COLO668 (cell line): ENCODE measurements at regions not wholly inside any gene's neighbourhood (a gene's known extent, or its start where the extent isn't known, plus 50 kb on each side); places are given as distances from the start of the nearest gene placed in this dataset.
"Not testable (repeated sequence)": the region's sequence is repeated elsewhere in the genome, so short reads cannot be mapped to it uniquely, and the experiment has no call there.

Source experiments
- DNase-seq: peaks from one replicate; lab custom pipeline; 2025; ENCODE audit not compliant: unreplicated experiment; lab: John Stamatoyannopoulos, UW

DNA sequence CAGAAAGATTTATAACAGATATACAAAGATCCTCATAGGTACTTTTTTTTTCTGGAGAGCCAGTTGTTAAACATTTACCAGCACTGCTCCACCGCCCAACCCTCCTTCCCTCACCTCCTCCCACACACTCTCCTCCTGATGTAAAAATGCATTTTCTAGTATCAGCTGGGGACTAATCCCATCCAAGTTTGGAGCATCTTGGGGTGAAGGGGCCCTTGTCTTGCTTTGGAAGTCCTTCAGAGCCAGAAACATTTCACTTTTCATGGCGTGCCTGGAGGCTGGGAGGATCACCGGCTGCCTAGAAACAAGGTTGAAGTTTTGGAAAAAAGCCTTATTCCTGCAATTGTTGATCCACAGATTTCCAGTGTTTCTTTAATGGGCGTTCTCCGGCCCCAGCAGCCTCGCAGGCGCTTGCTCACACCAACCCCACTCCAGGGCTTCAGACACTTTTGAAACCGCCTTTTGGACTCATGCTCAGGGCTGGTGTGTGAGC is 165.1 kb upstream of the AFDN start:
- DNase-seq: no peak

DNA sequence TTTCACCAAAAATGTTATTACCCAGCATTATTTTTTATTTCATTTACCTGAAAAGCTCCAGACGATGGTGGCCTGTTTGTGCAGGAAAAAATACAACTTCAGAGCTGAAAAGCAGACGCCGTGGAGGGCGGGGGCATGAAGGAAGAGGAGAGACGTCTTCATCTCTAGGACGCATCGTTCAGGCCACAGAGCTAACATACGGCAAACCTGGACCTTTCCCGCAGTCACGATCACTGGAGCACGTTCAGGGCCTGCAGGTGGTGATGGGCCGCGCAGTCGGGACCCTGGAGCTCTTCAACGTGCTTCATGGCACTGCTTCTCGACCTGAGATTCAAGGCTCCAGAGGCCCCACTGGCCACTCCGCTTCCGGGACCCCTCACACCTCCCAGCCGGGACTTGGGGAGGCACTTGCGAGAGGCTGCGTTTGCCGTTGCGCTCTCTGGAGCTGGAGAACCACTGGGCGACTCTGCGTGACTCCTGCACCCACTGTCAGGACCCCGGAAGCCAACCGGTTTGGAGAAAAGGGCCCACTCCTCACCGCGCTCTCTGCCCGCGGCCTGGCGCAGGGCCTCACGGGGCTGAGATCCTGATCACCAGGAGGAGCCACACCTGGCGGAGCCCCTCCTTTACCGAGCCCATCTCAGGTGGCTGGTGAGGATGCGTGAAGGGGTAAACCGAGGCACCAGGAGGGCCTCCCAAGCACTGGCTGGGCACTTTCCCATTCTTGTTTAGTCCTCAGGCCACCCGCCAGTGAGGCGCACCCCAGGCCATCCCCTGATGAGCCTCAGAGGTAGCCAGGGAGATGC is 164.4 kb upstream of the AFDN start:
- DNase-seq: no peak

DNA sequence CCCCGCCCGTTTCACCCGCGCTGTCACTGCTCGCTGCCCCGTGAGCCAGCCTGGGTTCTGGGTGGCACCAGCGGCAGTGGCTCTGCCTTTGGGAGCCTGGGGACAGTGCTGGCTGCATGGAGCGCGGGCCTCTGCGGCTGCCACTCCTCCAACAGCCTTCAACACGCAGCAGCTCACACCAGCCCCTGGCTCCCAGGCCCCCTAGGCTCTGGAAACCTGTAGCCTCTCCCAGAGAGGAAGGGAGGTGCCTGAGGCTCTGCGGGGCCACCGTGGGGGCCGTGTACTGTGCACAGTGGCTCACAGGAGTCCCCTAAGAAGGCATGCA is 163.9 kb upstream of the AFDN start:
- DNase-seq: no peak

DNA sequence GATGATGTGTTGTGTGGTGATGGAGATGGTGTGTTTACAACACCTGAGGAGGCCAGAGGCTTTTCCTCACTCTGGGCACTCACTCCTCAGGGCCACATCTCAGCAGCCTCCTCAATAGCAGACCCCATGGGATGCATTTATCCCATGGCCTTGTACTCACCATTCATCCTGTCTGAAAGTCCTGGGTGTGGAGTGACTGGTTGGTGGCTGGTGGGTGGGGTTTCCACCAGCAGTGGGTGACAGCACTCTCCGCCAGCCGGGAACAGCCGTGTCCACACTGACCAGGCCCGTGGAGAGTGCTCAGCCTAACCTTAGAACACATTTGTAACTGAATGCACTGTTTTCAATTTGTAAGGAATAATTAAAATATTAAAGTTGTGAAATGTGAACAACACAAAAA is 163.4 kb upstream of the AFDN start:
- no peak for DNase-seq

DNA sequence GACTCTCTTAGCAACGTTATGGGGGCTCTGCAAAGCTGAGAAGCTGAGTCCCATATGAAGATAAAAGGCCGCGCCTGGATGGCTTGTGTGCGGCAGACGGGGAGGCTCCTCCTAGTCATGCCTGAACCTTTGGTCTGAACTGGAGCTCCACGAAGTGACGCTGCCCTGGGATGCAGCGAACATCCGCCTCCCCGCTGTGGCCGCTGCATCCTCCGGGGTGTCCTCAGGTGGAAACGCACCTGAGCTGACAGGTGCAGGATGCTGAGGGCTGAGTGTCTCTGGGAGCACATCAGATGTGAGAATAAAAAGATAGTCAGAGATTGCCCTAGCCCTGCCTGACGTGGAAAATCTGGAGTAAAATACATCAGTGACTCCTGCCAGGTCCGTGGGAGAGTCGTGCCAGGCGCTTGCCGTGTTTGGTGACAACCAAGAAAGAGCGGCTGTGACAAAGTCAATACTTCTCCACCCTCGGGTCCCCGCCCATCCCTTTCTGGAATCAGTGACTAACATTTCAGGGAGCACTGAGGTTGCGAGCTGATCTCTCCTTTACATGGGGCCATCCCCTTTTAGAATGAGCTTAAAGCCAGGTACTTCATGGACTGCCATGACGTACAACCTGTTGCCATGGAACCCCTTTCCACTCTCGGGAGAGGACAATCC is 162.8 kb upstream of the AFDN start:
- DNase-seq: no peak

DNA sequence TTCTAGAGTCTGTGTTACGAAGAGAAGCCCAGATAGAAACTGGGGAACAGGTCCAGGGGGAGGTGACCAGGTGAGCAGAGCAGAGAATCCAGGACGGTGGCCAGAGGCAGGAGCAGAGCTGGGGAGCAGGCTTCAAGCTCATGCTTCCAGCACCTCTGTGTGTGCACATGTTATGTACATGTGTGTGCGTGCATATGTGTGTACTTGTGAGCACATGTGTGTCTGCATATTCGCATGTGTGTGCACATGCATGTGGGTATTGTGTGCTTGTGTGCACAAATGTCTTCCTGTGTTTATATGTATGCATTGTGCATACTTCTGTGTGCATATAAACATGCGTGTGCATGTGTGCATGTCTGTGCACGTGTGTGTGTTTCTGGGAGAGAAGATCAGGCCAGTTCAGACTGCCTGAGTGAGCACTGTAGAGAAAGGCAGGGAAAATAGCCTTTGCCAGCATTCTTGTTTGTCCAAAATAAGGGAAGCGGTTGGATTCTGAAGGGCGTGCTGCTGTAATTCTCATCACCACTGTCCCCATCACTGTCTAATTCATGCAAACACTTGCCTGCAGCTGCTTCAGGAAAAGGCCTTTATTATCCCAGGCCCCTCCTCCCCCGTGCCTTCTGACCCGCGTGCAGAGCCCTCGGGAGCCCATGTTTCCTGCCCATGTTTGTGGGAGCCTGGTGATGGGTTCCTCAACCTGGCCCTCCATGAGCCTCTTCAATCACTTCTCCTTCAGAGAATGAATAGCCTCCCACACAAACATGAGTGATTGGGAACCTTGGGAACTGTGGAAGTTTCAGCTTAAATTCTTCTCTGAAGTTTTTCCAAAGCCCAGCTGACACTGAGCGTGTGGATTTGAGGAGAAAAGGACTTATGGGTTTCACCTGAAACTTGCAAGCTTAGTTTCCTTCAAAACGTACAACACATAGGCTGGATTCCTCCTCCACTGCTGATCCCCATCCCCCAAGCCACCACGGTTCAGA is 161.7 kb upstream of the AFDN start:
- DNase-seq: no peak

DNA sequence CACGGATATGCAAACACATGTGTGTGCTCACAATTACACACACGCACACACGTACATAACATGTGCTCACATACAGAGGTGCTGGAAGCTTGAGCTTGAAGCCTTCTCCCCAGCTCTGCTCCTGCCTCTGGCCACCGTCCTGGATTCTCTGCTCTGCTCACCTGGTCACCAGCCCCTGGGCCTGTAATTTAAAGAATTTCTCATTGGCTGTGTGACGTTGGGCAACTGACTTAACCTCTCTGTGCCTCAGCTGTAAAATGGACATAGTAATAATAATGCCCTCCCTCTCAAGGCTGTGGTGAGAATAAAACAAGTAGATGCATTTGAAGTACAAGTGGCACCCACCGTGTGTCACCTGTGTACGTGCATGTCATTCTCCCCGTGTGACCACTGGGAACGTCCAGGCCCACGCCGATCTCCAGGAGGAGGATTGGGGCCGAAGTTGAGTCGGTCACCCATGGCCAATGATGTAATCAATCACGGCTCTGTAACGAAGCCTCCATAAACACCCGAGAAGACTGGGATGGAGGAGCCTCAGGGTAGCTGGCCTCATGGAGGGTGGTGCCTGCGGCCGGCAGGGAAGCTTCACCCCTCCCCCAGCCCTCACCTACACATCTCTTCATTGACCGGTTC is 160.9 kb upstream of the AFDN start:
- no peak for DNase-seq

DNA sequence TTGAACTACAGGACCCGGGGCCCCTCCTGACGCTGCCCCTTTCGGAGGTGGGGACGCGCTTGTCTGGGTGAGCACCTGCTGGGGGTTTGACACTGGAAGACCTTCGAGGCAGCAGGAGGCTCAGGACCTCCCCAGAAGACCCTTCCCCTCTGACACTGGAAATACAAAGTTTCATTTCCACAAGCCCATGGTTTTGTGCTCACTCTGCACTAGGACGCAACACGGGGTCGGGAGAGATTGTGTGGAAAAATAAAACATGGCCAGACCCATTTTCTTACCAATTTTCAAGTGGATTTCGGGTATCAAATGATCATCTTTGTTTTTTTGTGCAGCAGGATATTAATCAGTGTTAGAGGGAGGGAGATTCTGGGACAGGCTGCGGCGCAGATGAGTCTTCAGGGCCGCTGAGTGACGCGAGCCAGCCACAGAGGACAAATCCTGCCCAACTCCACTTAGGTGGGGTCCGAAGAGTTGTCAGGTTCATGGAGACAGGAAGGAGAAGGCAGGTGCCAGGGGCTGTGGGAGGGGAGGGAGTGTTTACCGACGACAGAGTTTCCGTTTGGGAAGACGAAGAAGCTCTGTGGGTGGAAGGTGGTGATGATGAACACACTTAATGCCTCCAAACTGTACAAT is 160.0 kb upstream of the AFDN start:
- DNase-seq: no peak

DNA sequence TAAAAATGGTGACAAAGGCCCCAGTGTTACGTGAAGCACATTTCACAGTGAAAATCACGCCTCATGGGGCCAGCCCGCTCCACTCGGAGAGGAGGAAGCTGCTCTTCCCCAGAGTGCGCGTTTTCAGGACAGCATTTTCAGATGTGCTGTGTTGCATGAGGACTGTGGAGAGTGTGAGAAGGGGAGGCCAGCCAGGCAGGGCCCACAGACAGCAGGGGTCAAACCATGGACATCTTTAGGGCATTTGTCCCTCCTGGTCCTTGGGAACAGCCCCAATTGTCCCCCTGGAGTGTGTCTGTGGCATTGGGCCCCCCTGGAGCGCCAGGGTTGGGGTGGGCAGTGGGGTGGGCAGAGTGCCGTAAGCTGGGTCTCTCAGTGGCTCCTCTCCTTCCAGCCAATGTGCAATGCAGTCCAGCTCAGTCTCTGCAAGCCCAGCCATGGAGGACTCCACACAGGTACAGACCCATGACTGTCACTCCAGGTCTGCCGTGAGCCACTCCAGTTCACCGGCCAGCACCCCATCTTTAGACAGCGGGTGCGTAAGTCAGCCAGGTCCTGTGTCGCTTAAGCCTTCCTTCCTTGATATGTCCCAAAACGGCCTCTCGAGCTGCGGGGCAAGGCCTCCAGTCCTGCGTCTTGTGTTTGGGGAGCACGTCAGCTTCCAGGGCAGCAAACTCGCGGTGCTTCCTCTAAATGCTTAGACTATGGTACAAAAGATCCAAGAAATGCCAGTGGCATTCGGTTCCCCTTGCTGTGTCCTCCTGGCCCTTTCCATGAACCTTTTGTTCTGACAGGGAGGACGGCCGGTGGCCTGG is 159.3 kb upstream of the AFDN start:
- DNase-seq: no peak

DNA sequence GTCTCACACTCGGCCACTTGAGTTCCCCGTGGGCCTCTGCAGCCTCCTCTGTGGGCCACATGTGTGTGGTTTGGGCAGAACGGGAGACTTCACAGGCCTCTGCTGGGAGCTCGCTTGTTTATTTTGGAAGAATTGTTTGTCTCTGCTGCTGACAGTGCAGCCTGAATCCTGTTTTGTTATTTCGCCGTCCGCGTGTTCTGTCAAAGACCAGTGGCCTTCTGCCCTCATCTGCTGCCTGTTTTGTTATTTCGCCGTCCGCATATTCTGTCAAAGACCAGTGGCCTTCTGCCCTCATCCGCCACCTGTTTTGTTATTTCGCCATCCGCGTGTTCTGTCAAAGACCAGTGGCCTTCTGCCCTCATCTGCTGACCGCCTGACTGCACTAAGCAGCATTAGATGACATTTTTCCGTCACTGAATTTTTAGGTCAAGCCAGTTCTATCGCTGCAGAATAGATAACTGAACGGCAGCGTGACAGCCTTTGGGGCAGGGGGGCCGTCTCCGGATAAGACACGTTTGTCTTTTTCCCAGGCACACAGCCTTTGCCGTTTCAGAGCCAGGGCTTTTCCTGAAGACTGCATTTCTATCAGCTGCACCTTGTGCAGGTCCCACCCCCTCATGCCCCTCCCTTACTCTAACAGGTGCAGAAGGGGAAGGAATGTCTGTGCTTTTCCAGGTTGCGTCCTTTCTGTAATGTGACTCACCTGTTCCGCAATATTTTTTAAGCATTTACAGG is 158.5 kb upstream of the AFDN start:
- DNase-seq: no peak

DNA sequence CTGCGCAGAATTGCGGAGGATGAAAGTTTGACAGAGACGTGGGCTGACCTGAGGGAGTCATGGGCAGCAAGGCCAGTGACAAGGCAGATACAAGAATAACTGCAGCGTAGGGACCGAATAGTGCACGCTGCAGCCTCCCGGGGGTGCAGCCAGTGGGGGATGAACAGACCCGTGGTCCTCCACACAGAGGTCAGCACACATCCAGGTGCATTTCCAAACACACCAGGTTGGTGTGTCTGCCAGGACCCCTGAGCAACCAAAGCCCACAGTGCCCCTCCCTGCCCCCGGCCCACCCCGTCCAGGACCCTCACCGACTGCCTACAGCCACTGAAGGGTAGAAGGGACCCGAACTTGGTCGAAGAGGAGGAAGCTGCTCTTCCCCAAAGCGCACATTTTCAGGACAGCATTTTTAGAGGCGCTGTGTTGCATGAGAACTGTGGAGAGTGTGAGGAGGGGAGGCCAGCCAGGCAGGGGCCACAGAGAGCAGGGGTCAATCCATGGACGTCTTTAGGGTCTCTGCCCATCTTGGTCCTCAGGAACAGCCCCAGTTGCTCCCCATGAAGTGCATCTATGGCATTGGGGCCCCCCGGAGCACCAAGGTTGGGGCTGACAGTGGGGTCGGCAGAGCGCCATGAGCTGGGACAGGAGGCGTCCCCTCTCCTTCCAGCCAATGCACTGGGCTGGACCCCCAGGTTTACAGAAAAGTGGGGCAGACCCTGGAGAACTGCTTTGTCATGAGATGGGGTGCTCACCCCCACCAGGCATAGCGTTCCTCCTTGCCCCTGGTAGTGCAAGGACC is 157.8 kb upstream of the AFDN start:
- no peak for DNase-seq

DNA sequence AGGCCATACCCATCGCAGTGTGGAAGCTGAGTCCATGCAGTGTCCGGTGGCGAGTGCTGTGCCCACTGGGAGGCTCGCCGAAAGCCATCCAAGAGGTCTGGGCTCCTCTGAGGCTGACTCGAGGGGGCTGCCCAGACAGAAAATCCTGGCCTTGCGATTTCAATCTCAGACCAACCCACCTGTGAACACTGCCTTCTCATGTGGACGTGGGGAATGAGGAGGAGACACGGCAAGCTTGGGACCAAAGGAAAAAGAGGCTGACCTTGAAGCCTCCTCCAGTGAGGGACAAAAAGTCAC is 157.2 kb upstream of the AFDN start:
- no peak for DNase-seq

DNA sequence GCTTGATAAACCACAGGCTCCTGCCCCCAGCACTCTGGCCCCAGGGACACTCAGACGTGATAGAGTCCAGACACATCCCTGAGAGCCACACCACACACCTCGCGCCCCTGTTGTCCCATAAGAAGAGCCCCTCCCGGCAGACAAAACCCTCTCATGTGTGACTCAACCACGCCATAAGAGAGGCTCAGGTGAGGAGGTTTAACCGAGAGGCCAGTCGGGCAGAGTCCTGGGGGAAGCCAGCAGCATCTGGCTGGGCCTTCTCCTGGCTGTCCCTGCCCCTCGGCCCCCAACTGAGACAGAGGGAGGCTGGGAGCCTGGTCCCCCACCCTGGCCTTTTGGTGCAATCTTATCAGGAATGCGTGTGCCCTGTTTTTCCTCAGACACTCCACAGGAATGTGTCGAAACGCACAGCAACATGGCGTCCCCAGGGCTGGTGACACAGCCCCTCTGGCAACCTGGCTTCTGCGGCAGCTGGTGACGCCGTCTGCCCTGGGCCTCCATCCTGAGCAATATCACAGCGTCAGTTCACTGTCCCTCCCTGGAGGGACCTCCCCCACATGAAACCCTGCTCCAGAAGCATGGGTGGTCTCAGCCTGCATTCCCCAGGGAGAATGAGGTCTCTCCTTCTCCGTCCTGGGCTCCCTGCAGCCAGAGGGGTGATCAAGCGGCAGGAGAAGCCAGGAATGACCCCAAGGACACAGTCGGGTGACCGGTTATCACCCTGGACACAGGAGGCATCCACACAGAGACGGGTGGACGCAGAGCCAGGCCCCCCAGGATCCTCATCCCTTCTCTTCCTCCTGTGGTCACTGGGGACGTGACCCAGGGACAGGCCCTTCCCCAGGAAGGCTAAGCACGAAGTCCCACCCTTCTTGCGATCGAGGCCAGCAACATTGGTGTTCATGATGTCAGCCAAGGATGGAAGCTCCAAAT is 156.6 kb upstream of the AFDN start:
- no peak for DNase-seq

DNA sequence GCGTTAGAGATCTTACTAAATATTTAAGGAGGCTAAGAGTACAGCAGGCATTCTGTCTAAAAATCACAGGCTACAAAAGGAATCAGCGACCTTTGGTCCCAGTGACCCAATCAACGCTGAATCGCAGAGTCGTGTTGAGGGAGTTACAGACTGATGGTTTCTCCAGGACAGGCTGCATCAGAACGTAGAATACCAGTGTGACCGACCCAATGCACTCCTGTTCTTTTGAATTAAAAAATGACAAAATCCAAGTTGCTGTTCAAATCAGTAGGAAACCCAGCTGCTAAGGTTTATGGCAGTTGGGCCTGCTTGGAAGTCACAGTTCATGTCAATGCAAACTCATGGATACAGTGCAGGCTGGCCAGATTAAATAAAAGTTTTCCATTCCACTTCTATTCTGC is 155.8 kb upstream of the AFDN start:
- no peak for DNase-seq

DNA sequence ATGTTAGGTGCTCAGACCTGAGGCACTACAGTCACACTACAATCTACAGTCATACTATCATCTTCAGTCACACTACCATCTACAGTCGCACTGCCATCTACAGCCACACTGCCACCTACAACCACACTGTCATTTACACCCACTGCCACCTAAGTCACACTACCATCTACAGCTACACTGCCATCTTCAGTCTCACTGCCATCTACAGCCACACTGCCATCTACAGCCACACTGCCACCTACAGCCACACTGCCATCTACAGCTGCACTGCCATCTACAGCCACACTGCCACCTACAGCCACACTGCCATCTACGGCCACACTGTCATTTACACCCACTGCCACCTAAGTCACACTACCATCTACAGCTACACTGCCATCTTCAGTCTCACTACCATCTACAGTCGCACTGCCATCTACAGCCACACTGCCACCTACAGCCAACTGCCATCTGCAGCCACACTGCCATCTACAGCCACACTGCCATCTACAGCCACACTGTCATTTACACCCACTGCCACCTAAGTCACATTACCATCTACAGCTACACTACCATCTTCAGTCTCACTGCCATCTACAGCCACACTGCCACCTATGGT is 155.2 kb upstream of the AFDN start:
- not testable (repeated sequence) for DNase-seq

DNA sequence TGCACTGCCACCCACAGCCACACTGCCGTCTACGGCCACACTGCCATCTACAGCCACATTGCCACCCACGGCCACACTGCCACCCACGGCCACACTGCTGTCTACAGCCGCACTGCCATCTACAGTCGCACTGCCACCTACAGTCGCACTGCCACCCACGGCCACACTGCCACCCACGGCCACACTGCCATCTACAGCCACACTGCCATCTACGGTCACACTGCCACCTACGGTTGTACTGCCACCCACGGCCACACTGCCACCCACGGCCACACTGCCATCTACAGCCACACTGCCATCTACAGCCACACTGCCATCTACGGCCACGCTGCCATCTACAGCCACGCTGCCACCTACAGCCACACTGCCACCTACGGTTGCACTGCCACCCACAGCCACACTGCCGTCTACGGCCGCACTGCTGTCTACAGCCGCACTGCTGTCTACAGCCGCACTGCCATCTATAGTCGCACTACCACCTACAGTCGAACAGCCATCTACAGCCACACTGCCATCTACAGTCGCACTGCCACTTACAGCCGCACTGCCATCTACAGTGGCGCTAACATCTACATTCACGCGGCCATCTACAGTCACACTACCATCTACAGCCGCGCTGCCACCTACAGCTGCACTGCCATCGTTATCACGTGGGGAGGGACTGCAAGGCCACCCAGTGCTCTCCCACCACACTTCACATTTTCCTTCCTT is 154.6 kb upstream of the AFDN start:
- no peak for DNase-seq
